ENCODE measurements at regions not wholly inside any gene's neighbourhood (a gene's known extent, or its start where the extent isn't known, plus 50 kb on each side); places are given as distances from the start of the nearest gene placed in this dataset.

GRCh38 chr4:17195461-17196275, 297.2 kb upstream of the LDB2 start:
- no peaks in the 10 kb centered on the region; the same call in 1 of the 2 replicates for H3K4me1 ChIP-seq (ENCODE audit: insufficient read depth)
- no peak overlapping the region for H3K4me3 Mint-ChIP-seq
- no peak overlapping the region for H3K27ac Mint-ChIP-seq
- ATAC-seq = no peak
- peaks cover 2% of the 10 kb centered on the region for H3K27me3 Mint-ChIP-seq (ENCODE audit: insufficient read depth, low read depth, poor library complexity)
- H2AFZ ChIP-seq = no peak overlapping the region
- H3K9me2 ChIP-seq (ENCODE audit: insufficient read depth) = 0 out of 2 replicates have a peak, but pooled peaks cover 2% of the 10 kb centered on the region
- H3K27me3 ChIP-seq (ENCODE audit: insufficient read depth) = no peaks in the 10 kb centered on the region
- no peak for DNase-seq (ENCODE audit: low spot score)
- no peak overlapping the region for H3K27ac ChIP-seq (ENCODE audit: low read depth)
- H3K4me2 ChIP-seq = no peak overlapping the region
- no peaks in the 10 kb centered on the region for H4K20me1 ChIP-seq (replicated peaks; ENCODE audit: insufficient read depth)
- no peaks in the 10 kb centered on the region for H3K36me3 ChIP-seq (ENCODE audit: insufficient read depth)
- no peak overlapping the region for H3K4me3 ChIP-seq
- TF ChIP-seq ZNF462 (CRISPR knock-in tag; IDR thresholded peaks at IDR 0.05) (no peak), JUNB (IDR thresholded peaks at IDR 0.05; ENCODE audit: unreplicated experiment) (no peak), POLR2AphosphoS5 (IDR thresholded peaks at IDR 0.05; ENCODE audit: low read depth) (no peak), EZH2 (IDR thresholded peaks at IDR 0.05; ENCODE audit: low read depth, unreplicated experiment) (no peak), NANOG (IDR thresholded peaks at IDR 0.05; ENCODE audit: borderline replicate concordance) (no peak), EZH2phosphoT487 (IDR thresholded peaks at IDR 0.05; ENCODE audit: unreplicated experiment) (no peak), ZNF114 (CRISPR knock-in tag; IDR thresholded peaks at IDR 0.05) (no peak)
- TF ChIP-seq, protein P1, sequence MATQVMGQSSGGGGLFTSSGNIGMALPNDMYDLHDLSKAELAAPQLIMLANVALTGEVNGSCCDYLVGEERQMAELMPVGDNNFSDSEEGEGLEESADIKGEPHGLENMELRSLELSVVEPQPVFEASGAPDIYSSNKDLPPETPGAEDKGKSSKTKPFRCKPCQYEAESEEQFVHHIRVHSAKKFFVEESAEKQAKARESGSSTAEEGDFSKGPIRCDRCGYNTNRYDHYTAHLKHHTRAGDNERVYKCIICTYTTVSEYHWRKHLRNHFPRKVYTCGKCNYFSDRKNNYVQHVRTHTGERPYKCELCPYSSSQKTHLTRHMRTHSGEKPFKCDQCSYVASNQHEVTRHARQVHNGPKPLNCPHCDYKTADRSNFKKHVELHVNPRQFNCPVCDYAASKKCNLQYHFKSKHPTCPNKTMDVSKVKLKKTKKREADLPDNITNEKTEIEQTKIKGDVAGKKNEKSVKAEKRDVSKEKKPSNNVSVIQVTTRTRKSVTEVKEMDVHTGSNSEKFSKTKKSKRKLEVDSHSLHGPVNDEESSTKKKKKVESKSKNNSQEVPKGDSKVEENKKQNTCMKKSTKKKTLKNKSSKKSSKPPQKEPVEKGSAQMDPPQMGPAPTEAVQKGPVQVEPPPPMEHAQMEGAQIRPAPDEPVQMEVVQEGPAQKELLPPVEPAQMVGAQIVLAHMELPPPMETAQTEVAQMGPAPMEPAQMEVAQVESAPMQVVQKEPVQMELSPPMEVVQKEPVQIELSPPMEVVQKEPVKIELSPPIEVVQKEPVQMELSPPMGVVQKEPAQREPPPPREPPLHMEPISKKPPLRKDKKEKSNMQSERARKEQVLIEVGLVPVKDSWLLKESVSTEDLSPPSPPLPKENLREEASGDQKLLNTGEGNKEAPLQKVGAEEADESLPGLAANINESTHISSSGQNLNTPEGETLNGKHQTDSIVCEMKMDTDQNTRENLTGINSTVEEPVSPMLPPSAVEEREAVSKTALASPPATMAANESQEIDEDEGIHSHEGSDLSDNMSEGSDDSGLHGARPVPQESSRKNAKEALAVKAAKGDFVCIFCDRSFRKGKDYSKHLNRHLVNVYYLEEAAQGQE (IDR thresholded peaks at IDR 0.05; ENCODE audit: unreplicated experiment) = no peak
- no peaks in the 10 kb centered on the region for H3K79me2 ChIP-seq (replicated peaks; ENCODE audit: insufficient read depth)
- H3K36me3 Mint-ChIP-seq (ENCODE audit: low read depth) = no peaks in the 10 kb centered on the region; the same call in 2 of the 3 replicates
- peaks cover 12% of the 10 kb centered on the region for H3K9me3 Mint-ChIP-seq
- no peaks in the 10 kb centered on the region for H3F3A ChIP-seq (replicated peaks; ENCODE audit: low read depth)
- H3K4me1 Mint-ChIP-seq = no peaks in the 10 kb centered on the region

All from GM23338 (cell line).